SK-N-SH (cell line): ENCODE measurements at regions not wholly inside any gene's neighbourhood (a gene's known extent, or its start where the extent isn't known, plus 50 kb on each side); places are given as distances from the start of the nearest gene placed in this dataset.
"Not testable (repeated sequence)": the region's sequence is repeated elsewhere in the genome, so short reads cannot be mapped to it uniquely, and the experiment has no call there.

Experiments
- EZH2phosphoT487 ChIP-seq: fragments of 200-600 bp; sonication (generic); IDR thresholded peaks from 2 replicates; pipeline ENCODE4 v1.6.1; 2017; ENCODE audit warnings: low read depth, mixed run types, mild to moderate bottlenecking, antibody characterized with exemption, moderate library complexity, borderline replicate concordance
- GABPA ChIP-seq: IDR thresholded peaks from 2 replicates; pipeline ENCODE4 v1.4.0; 2012; ENCODE audit warnings: low read depth, mild to moderate bottlenecking
- POLR2AphosphoS5 ChIP-seq: IDR thresholded peaks from 2 replicates; pipeline ENCODE4 v1.6.1; 2012; ENCODE audit warnings: low read depth, low read length
- RAD21 ChIP-seq: IDR thresholded peaks from 2 replicates; pipeline ENCODE4 v1.6.1; 2012; ENCODE audit warnings: mild to moderate bottlenecking, low read length
- RCOR1 ChIP-seq: fragments of 150-350 bp; IDR thresholded peaks from 2 replicates; pipeline ENCODE4 v1.6.1; 2017; ENCODE audit warnings: antibody characterized with exemption, low read length
- TAF1 ChIP-seq: IDR thresholded peaks from 2 replicates; pipeline ENCODE4 v1.6.1; 2012; ENCODE audit warnings: low read depth, mild to moderate bottlenecking, low read length, moderate library complexity, borderline replicate concordance
- TCF12 ChIP-seq: IDR thresholded peaks from 2 replicates; pipeline ENCODE4 v1.4.0; 2012
- TF ChIP-seq, protein P1 (sequence below): fragments of 200-600 bp; sonication (generic); IDR thresholded peaks from 2 replicates; pipeline ENCODE4 v1.6.1; 2017; ENCODE audit warnings: antibody characterized with exemption, mild to moderate bottlenecking, moderate library complexity
- TF ChIP-seq, protein P2 (sequence below): IDR thresholded peaks from 2 replicates; pipeline ENCODE4 v1.4.0; 2012; ENCODE audit warnings: low read depth
- TF ChIP-seq, protein P3 (sequence below): fragments of 150-350 bp; IDR thresholded peaks from 2 replicates; pipeline ENCODE4 v1.6.1; 2017; ENCODE audit warnings: antibody characterized with exemption, low read length, low read depth, borderline replicate concordance
- TF ChIP-seq, protein P4 (sequence below): IDR thresholded peaks from 2 replicates; pipeline ENCODE4; 2012

DNA sequence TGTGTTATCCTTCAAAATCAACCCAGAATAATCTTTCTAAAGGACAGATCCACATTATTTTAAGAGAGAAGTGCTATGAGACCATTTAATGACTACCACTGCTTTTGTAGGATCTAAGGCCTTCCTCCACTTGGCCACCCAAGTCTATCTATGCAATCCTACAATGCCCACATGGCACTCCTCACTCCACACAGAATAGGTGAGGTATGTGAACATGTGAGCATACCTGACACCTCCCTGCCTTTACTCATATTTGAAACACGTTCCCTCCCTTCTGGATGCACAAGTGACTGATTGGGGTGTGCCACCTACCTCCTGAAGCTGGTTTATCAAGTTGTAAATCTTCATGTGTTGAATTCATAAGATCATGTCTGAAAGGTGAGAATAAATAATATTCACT, 147.5 kb upstream of the KCTD7 start:
- TF ChIP-seq, protein P1, sequence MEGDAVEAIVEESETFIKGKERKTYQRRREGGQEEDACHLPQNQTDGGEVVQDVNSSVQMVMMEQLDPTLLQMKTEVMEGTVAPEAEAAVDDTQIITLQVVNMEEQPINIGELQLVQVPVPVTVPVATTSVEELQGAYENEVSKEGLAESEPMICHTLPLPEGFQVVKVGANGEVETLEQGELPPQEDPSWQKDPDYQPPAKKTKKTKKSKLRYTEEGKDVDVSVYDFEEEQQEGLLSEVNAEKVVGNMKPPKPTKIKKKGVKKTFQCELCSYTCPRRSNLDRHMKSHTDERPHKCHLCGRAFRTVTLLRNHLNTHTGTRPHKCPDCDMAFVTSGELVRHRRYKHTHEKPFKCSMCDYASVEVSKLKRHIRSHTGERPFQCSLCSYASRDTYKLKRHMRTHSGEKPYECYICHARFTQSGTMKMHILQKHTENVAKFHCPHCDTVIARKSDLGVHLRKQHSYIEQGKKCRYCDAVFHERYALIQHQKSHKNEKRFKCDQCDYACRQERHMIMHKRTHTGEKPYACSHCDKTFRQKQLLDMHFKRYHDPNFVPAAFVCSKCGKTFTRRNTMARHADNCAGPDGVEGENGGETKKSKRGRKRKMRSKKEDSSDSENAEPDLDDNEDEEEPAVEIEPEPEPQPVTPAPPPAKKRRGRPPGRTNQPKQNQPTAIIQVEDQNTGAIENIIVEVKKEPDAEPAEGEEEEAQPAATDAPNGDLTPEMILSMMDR: not testable (repeated sequence)
- TF ChIP-seq, protein P2, sequence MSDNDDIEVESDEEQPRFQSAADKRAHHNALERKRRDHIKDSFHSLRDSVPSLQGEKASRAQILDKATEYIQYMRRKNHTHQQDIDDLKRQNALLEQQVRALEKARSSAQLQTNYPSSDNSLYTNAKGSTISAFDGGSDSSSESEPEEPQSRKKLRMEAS: not testable (repeated sequence)
- TF ChIP-seq GABPA, POLR2AphosphoS5, RCOR1, EZH2phosphoT487, TAF1, TCF12, RAD21: not testable (repeated sequence)
- TF ChIP-seq, protein P3, sequence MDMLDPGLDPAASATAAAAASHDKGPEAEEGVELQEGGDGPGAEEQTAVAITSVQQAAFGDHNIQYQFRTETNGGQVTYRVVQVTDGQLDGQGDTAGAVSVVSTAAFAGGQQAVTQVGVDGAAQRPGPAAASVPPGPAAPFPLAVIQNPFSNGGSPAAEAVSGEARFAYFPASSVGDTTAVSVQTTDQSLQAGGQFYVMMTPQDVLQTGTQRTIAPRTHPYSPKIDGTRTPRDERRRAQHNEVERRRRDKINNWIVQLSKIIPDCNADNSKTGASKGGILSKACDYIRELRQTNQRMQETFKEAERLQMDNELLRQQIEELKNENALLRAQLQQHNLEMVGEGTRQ: not testable (repeated sequence)
- TF ChIP-seq, protein P4, sequence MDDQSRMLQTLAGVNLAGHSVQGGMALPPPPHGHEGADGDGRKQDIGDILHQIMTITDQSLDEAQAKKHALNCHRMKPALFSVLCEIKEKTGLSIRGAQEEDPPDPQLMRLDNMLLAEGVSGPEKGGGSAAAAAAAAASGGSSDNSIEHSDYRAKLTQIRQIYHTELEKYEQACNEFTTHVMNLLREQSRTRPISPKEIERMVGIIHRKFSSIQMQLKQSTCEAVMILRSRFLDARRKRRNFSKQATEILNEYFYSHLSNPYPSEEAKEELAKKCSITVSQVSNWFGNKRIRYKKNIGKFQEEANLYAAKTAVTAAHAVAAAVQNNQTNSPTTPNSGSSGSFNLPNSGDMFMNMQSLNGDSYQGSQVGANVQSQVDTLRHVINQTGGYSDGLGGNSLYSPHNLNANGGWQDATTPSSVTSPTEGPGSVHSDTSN: not testable (repeated sequence)
